HL-60 (cell line): ENCODE measurements at regions not wholly inside any gene's neighbourhood (a gene's known extent, or its start where the extent isn't known, plus 50 kb on each side); places are given as distances from the start of the nearest gene placed in this dataset.

ENCODE experiments used
- POLR2AphosphoS5 ChIP-seq: IDR thresholded peaks from 2 replicates; pipeline ENCODE4 v1.6.1; 2012; ENCODE audit warnings: low read depth
- TF ChIP-seq, protein P1 (sequence below): IDR thresholded peaks from one replicate; pipeline ENCODE4 v1.5.1; 2011; ENCODE audit warnings: low read length, control low read depth, inconsistent platforms; ENCODE audit not compliant: insufficient read depth
- TF ChIP-seq, protein P2 (sequence below): IDR thresholded peaks from 2 replicates; pipeline ENCODE4 v1.6.1; 2012; ENCODE audit warnings: low read depth; ENCODE audit not compliant: insufficient replicate concordance

DNA sequence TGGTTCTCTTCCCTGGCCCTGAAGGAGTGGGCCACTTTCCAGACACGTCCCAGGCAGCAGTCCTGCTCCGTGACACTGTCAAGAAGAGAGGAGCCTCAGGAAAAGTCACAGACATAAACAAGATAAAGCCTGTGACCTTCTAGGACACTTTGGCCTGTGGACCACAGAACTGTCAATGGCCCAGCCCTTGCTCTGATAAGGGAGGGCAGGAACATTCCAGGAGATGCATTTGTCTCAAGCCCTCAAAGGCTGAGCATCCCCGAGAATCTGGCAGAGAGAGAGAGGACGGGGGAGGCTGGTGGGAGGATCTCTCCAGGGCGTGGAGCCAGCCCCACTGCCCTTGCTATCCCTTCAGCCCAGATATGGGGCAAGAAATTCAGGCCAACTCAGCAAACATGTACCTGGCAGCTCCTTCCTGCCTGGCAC, 476.4 kb downstream of the INSC start:
- TF ChIP-seq, protein P1, sequence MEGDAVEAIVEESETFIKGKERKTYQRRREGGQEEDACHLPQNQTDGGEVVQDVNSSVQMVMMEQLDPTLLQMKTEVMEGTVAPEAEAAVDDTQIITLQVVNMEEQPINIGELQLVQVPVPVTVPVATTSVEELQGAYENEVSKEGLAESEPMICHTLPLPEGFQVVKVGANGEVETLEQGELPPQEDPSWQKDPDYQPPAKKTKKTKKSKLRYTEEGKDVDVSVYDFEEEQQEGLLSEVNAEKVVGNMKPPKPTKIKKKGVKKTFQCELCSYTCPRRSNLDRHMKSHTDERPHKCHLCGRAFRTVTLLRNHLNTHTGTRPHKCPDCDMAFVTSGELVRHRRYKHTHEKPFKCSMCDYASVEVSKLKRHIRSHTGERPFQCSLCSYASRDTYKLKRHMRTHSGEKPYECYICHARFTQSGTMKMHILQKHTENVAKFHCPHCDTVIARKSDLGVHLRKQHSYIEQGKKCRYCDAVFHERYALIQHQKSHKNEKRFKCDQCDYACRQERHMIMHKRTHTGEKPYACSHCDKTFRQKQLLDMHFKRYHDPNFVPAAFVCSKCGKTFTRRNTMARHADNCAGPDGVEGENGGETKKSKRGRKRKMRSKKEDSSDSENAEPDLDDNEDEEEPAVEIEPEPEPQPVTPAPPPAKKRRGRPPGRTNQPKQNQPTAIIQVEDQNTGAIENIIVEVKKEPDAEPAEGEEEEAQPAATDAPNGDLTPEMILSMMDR = no peak
- TF ChIP-seq POLR2AphosphoS5 = no peak
- TF ChIP-seq, protein P2, sequence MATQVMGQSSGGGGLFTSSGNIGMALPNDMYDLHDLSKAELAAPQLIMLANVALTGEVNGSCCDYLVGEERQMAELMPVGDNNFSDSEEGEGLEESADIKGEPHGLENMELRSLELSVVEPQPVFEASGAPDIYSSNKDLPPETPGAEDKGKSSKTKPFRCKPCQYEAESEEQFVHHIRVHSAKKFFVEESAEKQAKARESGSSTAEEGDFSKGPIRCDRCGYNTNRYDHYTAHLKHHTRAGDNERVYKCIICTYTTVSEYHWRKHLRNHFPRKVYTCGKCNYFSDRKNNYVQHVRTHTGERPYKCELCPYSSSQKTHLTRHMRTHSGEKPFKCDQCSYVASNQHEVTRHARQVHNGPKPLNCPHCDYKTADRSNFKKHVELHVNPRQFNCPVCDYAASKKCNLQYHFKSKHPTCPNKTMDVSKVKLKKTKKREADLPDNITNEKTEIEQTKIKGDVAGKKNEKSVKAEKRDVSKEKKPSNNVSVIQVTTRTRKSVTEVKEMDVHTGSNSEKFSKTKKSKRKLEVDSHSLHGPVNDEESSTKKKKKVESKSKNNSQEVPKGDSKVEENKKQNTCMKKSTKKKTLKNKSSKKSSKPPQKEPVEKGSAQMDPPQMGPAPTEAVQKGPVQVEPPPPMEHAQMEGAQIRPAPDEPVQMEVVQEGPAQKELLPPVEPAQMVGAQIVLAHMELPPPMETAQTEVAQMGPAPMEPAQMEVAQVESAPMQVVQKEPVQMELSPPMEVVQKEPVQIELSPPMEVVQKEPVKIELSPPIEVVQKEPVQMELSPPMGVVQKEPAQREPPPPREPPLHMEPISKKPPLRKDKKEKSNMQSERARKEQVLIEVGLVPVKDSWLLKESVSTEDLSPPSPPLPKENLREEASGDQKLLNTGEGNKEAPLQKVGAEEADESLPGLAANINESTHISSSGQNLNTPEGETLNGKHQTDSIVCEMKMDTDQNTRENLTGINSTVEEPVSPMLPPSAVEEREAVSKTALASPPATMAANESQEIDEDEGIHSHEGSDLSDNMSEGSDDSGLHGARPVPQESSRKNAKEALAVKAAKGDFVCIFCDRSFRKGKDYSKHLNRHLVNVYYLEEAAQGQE = no peak
